ENCODE measurements at regions not wholly inside any gene's neighbourhood (a gene's known extent, or its start where the extent isn't known, plus 50 kb on each side); places are given as distances from the start of the nearest gene placed in this dataset.

- TF ChIP-seq YBX1 (IDR thresholded peaks at IDR 0.05): no peak
- TF ChIP-seq PML (IDR thresholded peaks at IDR 0.05; ENCODE audit: low read length): no peak
- no peak for TF ChIP-seq CTCF (IDR thresholded peaks at IDR 0.05 in 2 of 3, conservative IDR thresholded peaks at IDR 0.05 in 1 of 3; ENCODE audit: control insufficient read depth in 2 of 3, extremely low read depth in 1 of 3, insufficient read depth in 1 of 3, low read depth in 3 of 3, low read length in 3 of 3)
- TF ChIP-seq TAF1 (IDR thresholded peaks at IDR 0.05; ENCODE audit: borderline replicate concordance, low read depth, low read length): no peak
- TF ChIP-seq ATF3 (IDR thresholded peaks at IDR 0.05; ENCODE audit: borderline replicate concordance, extremely low read depth, low read depth, low read length): no peak
- no peak for TF ChIP-seq RFX5 (IDR thresholded peaks at IDR 0.05; ENCODE audit: low read depth, low read length)
- TF ChIP-seq EZH2 (IDR thresholded peaks at IDR 0.05; ENCODE audit: borderline replicate concordance, control insufficient read depth, low read depth, low read length): no peak
- no peak for TF ChIP-seq ZNF217 (IDR thresholded peaks at IDR 0.05)
Observed at GRCh38 chr1:98427664-98428063, 233.9 kb upstream of the SNX7 start.

Data from GM12878 (cell line).